ENCODE measurements at regions not wholly inside any gene's neighbourhood (a gene's known extent, or its start where the extent isn't known, plus 50 kb on each side); places are given as distances from the start of the nearest gene placed in this dataset.

GRCh38 chr12:89234324-89235114 is 117.8 kb downstream of the DUSP6 start:
- no peak for DNase-seq
- peaks cover 14 to 44% (median 19%) of the 10 kb centered on the region in 4 experiments for H3K4me1 ChIP-seq (ENCODE audit: control extremely low read depth in 1 of 4, control insufficient read depth in 4 of 4, insufficient read depth in 4 of 4, low read length in 3 of 4)
- no peak overlapping the region for H3K4me3 ChIP-seq (ENCODE audit: control insufficient read depth in 1 of 7, extremely low read depth in 1 of 7, insufficient read depth in 4 of 7, low read depth in 2 of 7, low read length in 6 of 7)
- WGBS (ENCODE audit: insufficient coverage), result 93% methylated on average over 3 of the region's 4 CpGs
- CTCF ChIA-PET, result interaction anchor here (1.2 to 1.6 kb wide), 2 partner anchors 9 to 70 kb away, joined by 3 to 5 read pairs; no protein-coding TSS in a partner anchor
- POLR2A ChIA-PET, result interaction anchor here (1.5 kb wide), 1 partner anchor 11 kb away, joined by 4 read pairs; no protein-coding TSS in a partner anchor
- H3K9me3 ChIP-seq (ENCODE audit: control extremely low read depth in 1 of 5, control insufficient read depth in 4 of 5, insufficient read depth in 2 of 5, low read depth in 1 of 5, low read length in 4 of 5), result no peaks in the 10 kb centered on the region
- no peak overlapping the region for H3K27ac ChIP-seq (ENCODE audit: insufficient read depth in 1 of 2, low read depth in 1 of 2, low read length in 2 of 2, poor library complexity in 1 of 2, severe bottlenecking in 2 of 2)
- H3K27me3 ChIP-seq (replicated peaks in 2 of 5; ENCODE audit: control insufficient read depth in 4 of 5, insufficient read depth in 5 of 5, low read length in 4 of 5), result no peaks in the 10 kb centered on the region
- no peaks in the 10 kb centered on the region for H3K36me3 ChIP-seq (ENCODE audit: control insufficient read depth in 4 of 4, insufficient read depth in 4 of 4, low read length in 3 of 4)

GRCh38 chr12:89231686-89232085 is 120.6 kb downstream of the DUSP6 start:
- no peak overlapping the region for H3K27ac ChIP-seq (ENCODE audit: insufficient read depth in 1 of 2, low read depth in 1 of 2, low read length in 2 of 2, poor library complexity in 1 of 2, severe bottlenecking in 2 of 2)
- ChIA-PET CTCF (interaction anchor here (0.8 to 1.4 kb wide), 2 partner anchors 9 to 14 kb away, joined by 3 read pairs; no protein-coding TSS in a partner anchor), POLR2A (no interaction called here)
- H3K36me3 ChIP-seq (ENCODE audit: control insufficient read depth in 4 of 4, insufficient read depth in 4 of 4, low read length in 3 of 4), result no peaks in the 10 kb centered on the region
- H3K9me3 ChIP-seq (ENCODE audit: control extremely low read depth in 1 of 5, control insufficient read depth in 4 of 5, insufficient read depth in 2 of 5, low read depth in 1 of 5, low read length in 4 of 5), result no peaks in the 10 kb centered on the region
- H3K4me3 ChIP-seq (ENCODE audit: control insufficient read depth in 1 of 7, extremely low read depth in 1 of 7, insufficient read depth in 4 of 7, low read depth in 2 of 7, low read length in 6 of 7), result no peak overlapping the region
- peaks cover 13 to 24% (median 16%) of the 10 kb centered on the region in 4 experiments for H3K4me1 ChIP-seq (ENCODE audit: control extremely low read depth in 1 of 4, control insufficient read depth in 4 of 4, insufficient read depth in 4 of 4, low read length in 3 of 4)
- WGBS (ENCODE audit: insufficient coverage), result 88% methylated on average over 1 of the region's 1 CpG
- H3K27me3 ChIP-seq (replicated peaks in 2 of 5; ENCODE audit: control insufficient read depth in 4 of 5, insufficient read depth in 5 of 5, low read length in 4 of 5), result no peaks in the 10 kb centered on the region
- no peak for DNase-seq

DNA sequence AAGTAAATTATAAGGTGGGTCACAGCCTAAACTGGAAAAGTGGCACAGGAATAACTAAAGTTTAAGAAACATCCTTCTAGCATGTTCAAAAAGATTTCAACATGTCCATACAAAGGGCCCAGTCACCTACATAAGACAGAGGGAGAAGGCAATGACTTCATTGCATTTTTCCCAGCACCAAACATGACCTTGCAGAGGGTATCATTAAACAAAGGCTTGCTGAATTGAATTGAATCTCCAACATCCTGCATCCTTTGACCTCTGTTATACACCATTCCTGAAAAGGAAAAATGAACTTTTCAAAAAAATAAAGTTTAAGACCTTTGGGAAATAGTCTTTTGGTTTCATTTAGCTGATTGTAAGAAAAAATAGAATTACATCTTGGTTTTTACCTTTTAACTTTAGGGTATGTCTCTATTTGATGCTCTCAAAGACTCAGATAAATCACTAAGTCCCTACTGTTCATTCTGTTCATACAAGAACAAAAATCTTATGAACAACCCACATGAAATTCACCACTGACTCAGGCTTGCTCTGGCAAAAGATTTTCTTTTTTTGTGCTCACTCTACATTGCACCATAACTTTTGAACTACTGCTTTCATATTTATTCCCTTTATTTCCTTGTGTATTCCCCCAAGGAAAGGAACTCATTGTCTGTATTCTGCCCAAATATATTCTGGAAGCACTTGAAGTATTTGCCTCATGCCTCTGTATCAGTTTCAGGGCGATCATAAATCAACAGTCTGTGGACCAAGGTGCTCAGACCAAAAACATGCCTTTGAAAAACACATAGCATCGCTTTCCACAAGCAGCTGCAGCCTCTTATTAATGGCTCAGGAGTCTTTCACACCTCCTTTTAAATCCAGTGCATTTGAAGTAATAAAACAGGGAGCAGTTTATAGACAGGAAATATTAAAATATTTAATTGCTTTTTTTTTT is 121.7 kb downstream of the DUSP6 start:
- no peak overlapping the region for H3K27ac ChIP-seq (ENCODE audit: insufficient read depth in 1 of 2, low read depth in 1 of 2, low read length in 2 of 2, poor library complexity in 1 of 2, severe bottlenecking in 2 of 2)
- no peaks in the 10 kb centered on the region for H3K36me3 ChIP-seq (ENCODE audit: control insufficient read depth in 4 of 4, insufficient read depth in 4 of 4, low read length in 3 of 4)
- DNase-seq, result no peak
- POLR2A ChIA-PET, result no interaction called here
- no CpG with 5 or more reads among the region's 2 CpGs for WGBS (ENCODE audit: insufficient coverage)
- H3K9me3 ChIP-seq (ENCODE audit: control extremely low read depth in 1 of 5, control insufficient read depth in 4 of 5, insufficient read depth in 2 of 5, low read depth in 1 of 5, low read length in 4 of 5), result no peaks in the 10 kb centered on the region
- CTCF ChIA-PET, result interaction anchor here (1.0 to 1.4 kb wide), 2 partner anchors 15 to 60 kb away, joined by 3 read pairs; no protein-coding TSS in a partner anchor
- no peaks in the 10 kb centered on the region for H3K27me3 ChIP-seq (replicated peaks in 2 of 5; ENCODE audit: control insufficient read depth in 4 of 5, insufficient read depth in 5 of 5, low read length in 4 of 5)
- no peak overlapping the region for H3K4me3 ChIP-seq (ENCODE audit: control insufficient read depth in 1 of 7, extremely low read depth in 1 of 7, insufficient read depth in 4 of 7, low read depth in 2 of 7, low read length in 6 of 7)
- H3K4me1 ChIP-seq (ENCODE audit: control extremely low read depth in 1 of 4, control insufficient read depth in 4 of 4, insufficient read depth in 4 of 4, low read length in 3 of 4), result peaks cover 4 to 13% (median 6%) of the 10 kb centered on the region in 4 experiments

- no CpG with 5 or more reads among the region's 3 CpGs for WGBS (ENCODE audit: insufficient coverage)
- H3K27ac ChIP-seq (ENCODE audit: insufficient read depth in 1 of 2, low read depth in 1 of 2, low read length in 2 of 2, poor library complexity in 1 of 2, severe bottlenecking in 2 of 2), result no peak overlapping the region
- H3K9me3 ChIP-seq (ENCODE audit: control extremely low read depth in 1 of 5, control insufficient read depth in 4 of 5, insufficient read depth in 2 of 5, low read depth in 1 of 5, low read length in 4 of 5), result no peaks in the 10 kb centered on the region
- ChIA-PET CTCF (interaction anchor here (2.4 kb wide), 1 partner anchor 22 kb away, joined by 6 read pairs; no protein-coding TSS in a partner anchor), POLR2A (no interaction called here)
- H3K4me1 ChIP-seq (ENCODE audit: control extremely low read depth in 1 of 4, control insufficient read depth in 4 of 4, insufficient read depth in 4 of 4, low read length in 3 of 4), result no peaks in the 10 kb centered on the region
- DNase-seq, result no peak
- H3K27me3 ChIP-seq (replicated peaks in 2 of 5; ENCODE audit: control insufficient read depth in 4 of 5, insufficient read depth in 5 of 5, low read length in 4 of 5), result no peaks in the 10 kb centered on the region
- H3K4me3 ChIP-seq (ENCODE audit: control insufficient read depth in 1 of 7, extremely low read depth in 1 of 7, insufficient read depth in 4 of 7, low read depth in 2 of 7, low read length in 6 of 7), result no peak overlapping the region
- no peaks in the 10 kb centered on the region for H3K36me3 ChIP-seq (ENCODE audit: control insufficient read depth in 4 of 4, insufficient read depth in 4 of 4, low read length in 3 of 4)
These were observed 123.8 kb downstream of the DUSP6 start for GRCh38 chr12:89228491-89228890.

GRCh38 chr12:89227774-89228173 is 124.5 kb downstream of the DUSP6 start:
- H3K9me3 ChIP-seq (ENCODE audit: control extremely low read depth in 1 of 5, control insufficient read depth in 4 of 5, insufficient read depth in 2 of 5, low read depth in 1 of 5, low read length in 4 of 5), result no peaks in the 10 kb centered on the region
- no peaks in the 10 kb centered on the region for H3K36me3 ChIP-seq (ENCODE audit: control insufficient read depth in 4 of 4, insufficient read depth in 4 of 4, low read length in 3 of 4)
- H3K27ac ChIP-seq (ENCODE audit: insufficient read depth in 1 of 2, low read depth in 1 of 2, low read length in 2 of 2, poor library complexity in 1 of 2, severe bottlenecking in 2 of 2), result no peak overlapping the region
- 100% methylated on average over 1 of the region's 2 CpGs for WGBS (ENCODE audit: insufficient coverage)
- peaks cover 0 to under 1% (median 0%) of the 10 kb centered on the region in 4 experiments for H3K4me1 ChIP-seq (ENCODE audit: control extremely low read depth in 1 of 4, control insufficient read depth in 4 of 4, insufficient read depth in 4 of 4, low read length in 3 of 4)
- no peak for DNase-seq
- no peaks in the 10 kb centered on the region for H3K27me3 ChIP-seq (replicated peaks in 2 of 5; ENCODE audit: control insufficient read depth in 4 of 5, insufficient read depth in 5 of 5, low read length in 4 of 5)
- no peak overlapping the region for H3K4me3 ChIP-seq (ENCODE audit: control insufficient read depth in 1 of 7, extremely low read depth in 1 of 7, insufficient read depth in 4 of 7, low read depth in 2 of 7, low read length in 6 of 7)
- POLR2A ChIA-PET, result no interaction called here
- CTCF ChIA-PET, result interaction anchor here (0.9 to 2.4 kb wide), 3 partner anchors 21 to 178 kb away, joined by 3 to 6 read pairs (median 4); no protein-coding TSS in a partner anchor

DNA sequence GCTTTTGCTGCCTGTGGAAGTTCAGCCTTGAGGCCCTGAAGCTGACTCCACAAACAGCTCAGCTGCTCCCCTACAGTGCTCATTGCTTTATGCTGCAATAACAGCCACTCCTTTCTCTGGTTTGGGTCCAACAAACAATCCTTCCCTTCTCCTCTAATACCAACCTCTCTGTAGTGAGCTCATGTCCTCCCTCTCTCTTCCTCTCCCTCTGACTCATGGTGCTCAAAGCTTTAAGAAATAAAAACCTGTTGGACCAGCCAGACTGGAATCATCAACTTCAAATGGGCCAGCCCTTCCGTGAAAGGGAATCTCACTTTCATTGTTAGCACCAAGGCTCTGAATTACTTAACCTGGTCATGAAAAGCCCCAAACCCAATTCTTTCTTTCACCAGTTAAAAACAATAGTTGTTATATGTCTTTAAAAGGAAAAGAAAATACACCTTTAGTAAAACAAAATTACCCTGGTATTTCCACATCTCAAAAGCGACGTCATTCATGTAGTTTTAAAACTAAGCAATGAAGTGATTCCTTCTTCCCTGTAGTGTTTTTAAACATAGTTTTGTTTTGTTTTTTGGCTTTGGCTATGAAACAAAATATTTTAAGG is 126.4 kb downstream of the DUSP6 start:
- no peaks in the 10 kb centered on the region for H3K9me3 ChIP-seq (ENCODE audit: control extremely low read depth in 1 of 5, control insufficient read depth in 4 of 5, insufficient read depth in 2 of 5, low read depth in 1 of 5, low read length in 4 of 5)
- ChIA-PET CTCF (interaction anchor here (0.6 to 1.4 kb wide), 4 partner anchors 9 to 166 kb away, joined by 3 to 4 read pairs (median 3); no protein-coding TSS in a partner anchor), POLR2A (no interaction called here)
- no peaks in the 10 kb centered on the region for H3K27me3 ChIP-seq (replicated peaks in 2 of 5; ENCODE audit: control insufficient read depth in 4 of 5, insufficient read depth in 5 of 5, low read length in 4 of 5)
- H3K4me3 ChIP-seq (ENCODE audit: control insufficient read depth in 1 of 7, extremely low read depth in 1 of 7, insufficient read depth in 4 of 7, low read depth in 2 of 7, low read length in 6 of 7), result no peak overlapping the region
- WGBS (ENCODE audit: insufficient coverage), result no CpG with 5 or more reads among the region's 3 CpGs
- H3K27ac ChIP-seq (ENCODE audit: insufficient read depth in 1 of 2, low read depth in 1 of 2, low read length in 2 of 2, poor library complexity in 1 of 2, severe bottlenecking in 2 of 2), result no peak overlapping the region
- DNase-seq, result no peak
- no peaks in the 10 kb centered on the region for H3K36me3 ChIP-seq (ENCODE audit: control insufficient read depth in 4 of 4, insufficient read depth in 4 of 4, low read length in 3 of 4)
- peaks cover 0 to 7% (median 2%) of the 10 kb centered on the region in 4 experiments for H3K4me1 ChIP-seq (ENCODE audit: control extremely low read depth in 1 of 4, control insufficient read depth in 4 of 4, insufficient read depth in 4 of 4, low read length in 3 of 4)
